Loucy (cell line): ENCODE measurements at regions not wholly inside any gene's neighbourhood (a gene's known extent, or its start where the extent isn't known, plus 50 kb on each side); places are given as distances from the start of the nearest gene placed in this dataset.
A peak's percentile ranks its signal among the peaks of the same experiment; 100 is the strongest.

Source experiments
- H2AFZ ChIP-seq: fragments of 200-600 bp; sonication (generic); 2 replicates; pipeline ENCODE4 v1.6.0; 2016; ENCODE audit warnings: antibody characterized with exemption, mild to moderate bottlenecking, low read length, moderate library complexity
- H3F3A ChIP-seq: fragments of 200-600 bp; 2 replicates; pipeline ENCODE4 v1.6.0; 2016; ENCODE audit warnings: antibody characterized with exemption, low read depth, mild to moderate bottlenecking
- H3K27me3 ChIP-seq: fragments of 200-600 bp; sonication (generic); 2 replicates; pipeline ENCODE4 v1.6.1; 2014; ENCODE audit warnings: low read length, mild to moderate bottlenecking; ENCODE audit not compliant: insufficient read depth, poor library complexity, severe bottlenecking
- H3K36me3 ChIP-seq: fragments of 200-600 bp; sonication (generic); 2 replicates; pipeline ENCODE4 v1.6.1; 2016; ENCODE audit warnings: low read length; ENCODE audit not compliant: insufficient read depth
- H3K4me1 ChIP-seq: fragments of 200-600 bp; sonication (generic); 2 replicates; pipeline ENCODE4 v1.5.1; 2014; ENCODE audit warnings: low read length, mild to moderate bottlenecking; ENCODE audit not compliant: insufficient read depth, poor library complexity, severe bottlenecking
- H3K4me2 ChIP-seq: fragments of 200-600 bp; sonication (generic); 2 replicates; pipeline ENCODE4 v1.6.0; 2014; ENCODE audit warnings: antibody characterized with exemption, low read length, low read depth, mild to moderate bottlenecking; ENCODE audit not compliant: poor library complexity, severe bottlenecking
- H3K4me3 ChIP-seq: fragments of 200-600 bp; sonication (generic); 2 replicates; pipeline ENCODE4 v1.5.1; 2014; ENCODE audit warnings: low read length, mild to moderate bottlenecking, mixed read lengths; ENCODE audit not compliant: poor library complexity, severe bottlenecking
- H3K79me2 ChIP-seq: fragments of 200-600 bp; sonication (generic); 2 replicates; pipeline ENCODE4 v1.6.1; 2014; ENCODE audit warnings: low read length; ENCODE audit not compliant: insufficient read depth
- H3K9ac ChIP-seq: fragments of 200-600 bp; sonication (generic); 2 replicates; pipeline ENCODE4 v1.6.0; 2014; ENCODE audit warnings: mild to moderate bottlenecking, low read depth, low read length, moderate library complexity; ENCODE audit not compliant: poor library complexity, severe bottlenecking
- H3K9me2 ChIP-seq: fragments of 200-600 bp; sonication (generic); replicated peaks from 2 replicates; pipeline ENCODE4 v1.6.1; 2016; ENCODE audit warnings: low read depth, low read length, mixed read lengths
- H3K9me3 ChIP-seq: fragments of 200-600 bp; sonication (generic); 2 replicates; pipeline ENCODE4 v1.6.1; 2014; ENCODE audit warnings: mild to moderate bottlenecking, antibody characterized with exemption, low read length, low read depth; ENCODE audit not compliant: insufficient read depth
- H4K20me1 ChIP-seq: fragments of 200-600 bp; sonication (generic); 2 replicates; pipeline ENCODE4 v1.6.0; 2014; ENCODE audit warnings: antibody characterized with exemption, low read length, mild to moderate bottlenecking; ENCODE audit not compliant: insufficient read depth, poor library complexity, severe bottlenecking
- CTCF ChIP-seq: fragments of 200-600 bp; sonication (generic); conservative IDR thresholded peaks from 2 replicates; pipeline ENCODE4 v1.5.1; 2014; ENCODE audit warnings: mild to moderate bottlenecking, antibody characterized with exemption, low read length
- EZH2phosphoT487 ChIP-seq: fragments of 200-600 bp; IDR thresholded peaks from 2 replicates; pipeline ENCODE4 v1.6.1; 2018; ENCODE audit warnings: antibody characterized with exemption, mild to moderate bottlenecking, moderate library complexity, borderline replicate concordance

- Histone ChIP-seq H3K4me2 (no peak overlapping the region), H3K9me3 (no peaks in the 10 kb centered on the region), H3K9ac (no peak overlapping the region), H3K4me3 (no peak overlapping the region), H3F3A (no peaks in the 10 kb centered on the region), H3K9me2 (no peaks in the 10 kb centered on the region), H4K20me1 (no peaks in the 10 kb centered on the region), H3K4me1 (peaks cover 3% of the 10 kb centered on the region), H3K36me3 (no peaks in the 10 kb centered on the region), H3K27me3 (no peaks in the 10 kb centered on the region), H2AFZ (peak overlapping the region; percentile 1; the same call in 1 of the 2 replicates), H3K79me2 (no peaks in the 10 kb centered on the region)
- TF ChIP-seq EZH2phosphoT487: no peak
- no peak for TF ChIP-seq CTCF
These were observed 325.0 kb downstream of the HLX start for GRCh38 chr1:221204055-221204833.

- TF ChIP-seq EZH2phosphoT487: no peak
- TF ChIP-seq CTCF: no peak
- Histone ChIP-seq H3K27me3 (no peaks in the 10 kb centered on the region), H3K79me2 (no peaks in the 10 kb centered on the region), H3K4me2 (no peak overlapping the region), H3F3A (no peaks in the 10 kb centered on the region), H3K4me3 (no peak overlapping the region), H3K9me3 (no peaks in the 10 kb centered on the region), H3K9ac (no peak overlapping the region), H3K9me2 (no peaks in the 10 kb centered on the region), H2AFZ (no peak overlapping the region), H3K4me1 (peaks cover 3% of the 10 kb centered on the region), H4K20me1 (no peaks in the 10 kb centered on the region), H3K36me3 (no peaks in the 10 kb centered on the region)
These were observed 326.8 kb downstream of the HLX start for GRCh38 chr1:221206076-221206475.

- Histone ChIP-seq H3K79me2 (no peaks in the 10 kb centered on the region), H3K4me3 (no peak overlapping the region), H3K9me3 (no peaks in the 10 kb centered on the region), H3F3A (no peaks in the 10 kb centered on the region), H3K4me1 (no peaks in the 10 kb centered on the region), H2AFZ (no peak overlapping the region), H3K27me3 (no peaks in the 10 kb centered on the region), H3K36me3 (no peaks in the 10 kb centered on the region), H4K20me1 (no peaks in the 10 kb centered on the region), H3K4me2 (no peak overlapping the region), H3K9me2 (no peaks in the 10 kb centered on the region), H3K9ac (no peak overlapping the region)
- no peak for TF ChIP-seq CTCF
- TF ChIP-seq EZH2phosphoT487: no peak
These were observed 333.7 kb downstream of the HLX start for GRCh38 chr1:221212926-221213325.
